Endodermal cell (in vitro differentiated cells): ENCODE measurements at regions not wholly inside any gene's neighbourhood (a gene's known extent, or its start where the extent isn't known, plus 50 kb on each side); places are given as distances from the start of the nearest gene placed in this dataset.

Experiments used
- DNase-seq: peaks from one replicate; pipeline ENCODE4 v3.0.0-alpha.2; 2017
- H3K27ac ChIP-seq: 2 replicates; pipeline ENCODE4 v1.5.1; 2013; ENCODE audit warnings: mild to moderate bottlenecking, low read depth, low read length, moderate library complexity
- H3K27me3 ChIP-seq: 2 replicates; pipeline ENCODE4 v1.6.1; 2013; ENCODE audit warnings: mild to moderate bottlenecking, low read length, moderate library complexity; ENCODE audit not compliant: insufficient read depth, control insufficient read depth, poor library complexity, severe bottlenecking
- H3K36me3 ChIP-seq: 2 replicates; pipeline ENCODE4 v1.7.0; 2013; ENCODE audit warnings: mild to moderate bottlenecking, low read length, moderate library complexity; ENCODE audit not compliant: control insufficient read depth, insufficient read depth
- H3K4me1 ChIP-seq: one replicate; pipeline ENCODE4 v1.7.0; 2013; ENCODE audit warnings: low read length; ENCODE audit not compliant: control insufficient read depth, insufficient read depth
- H3K4me3 ChIP-seq: 2 replicates; pipeline ENCODE4 v1.5.1; 2013; ENCODE audit warnings: mild to moderate bottlenecking, low read length, moderate library complexity
- H3K9ac ChIP-seq: 2 replicates; pipeline ENCODE4 v1.6.1; 2013; ENCODE audit warnings: mild to moderate bottlenecking, low read length, moderate library complexity; ENCODE audit not compliant: poor library complexity, severe bottlenecking; ENCODE audit errors: extremely low read depth
- H3K9me3 ChIP-seq: 2 replicates; pipeline ENCODE4 v1.6.1; 2013; ENCODE audit warnings: mild to moderate bottlenecking, low read length, moderate library complexity; ENCODE audit not compliant: control insufficient read depth
- H3K27ac Mint-ChIP-seq: 2 replicates; pipeline ENCODE4 v1.8.0; 2020; ENCODE audit warnings: mixed read lengths
- H3K27me3 Mint-ChIP-seq: 2 replicates; pipeline ENCODE4 v1.8.0; 2021; ENCODE audit warnings: mild to moderate bottlenecking, mixed read lengths; ENCODE audit not compliant: insufficient read depth
- H3K36me3 Mint-ChIP-seq: 2 replicates; pipeline ENCODE4 v1.8.0; 2020; ENCODE audit warnings: low read depth, mixed read lengths
- H3K4me1 Mint-ChIP-seq: 2 replicates; pipeline ENCODE4 v1.8.0; 2020; ENCODE audit warnings: mixed read lengths
- H3K4me3 Mint-ChIP-seq: 2 replicates; pipeline ENCODE4 v1.8.0; 2020; ENCODE audit warnings: mild to moderate bottlenecking, moderate library complexity, mixed read lengths
- H3K9me3 Mint-ChIP-seq: 2 replicates; pipeline ENCODE4 v1.8.0; 2020; ENCODE audit warnings: mild to moderate bottlenecking, mixed read lengths
- CTCF ChIP-seq: fragments of 200-600 bp; sonication (generic); conservative IDR thresholded peaks from 2 replicates; pipeline ENCODE4 v1.5.0; 2021; ENCODE audit warnings: antibody characterized with exemption, mild to moderate bottlenecking
- WGBS, 2 experiments: methylation state at CpG; one replicate each; pipeline versions ENCODE4 v1.1.5 to v1.1.7; 2013; ENCODE audit warnings: missing lambda C conversion rate in 2 of 2, mixed read lengths in 1 of 2; ENCODE audit not compliant: insufficient coverage in 1 of 2, insufficient read length in 1 of 2; 5-methylcytosine and 5-hydroxymethylcytosine counted together

GRCh38 chr6:117837261-117837660, 69.8 kb upstream of the SLC35F1 start:
- H3K4me3 Mint-ChIP-seq, result no peak overlapping the region
- no peaks in the 10 kb centered on the region for H3K36me3 ChIP-seq
- no peaks in the 10 kb centered on the region for H3K4me1 ChIP-seq
- no peak overlapping the region for H3K27ac Mint-ChIP-seq
- H3K27me3 Mint-ChIP-seq, result peaks cover 2% of the 10 kb centered on the region
- 77 to 80% methylated on average over 1 to 3 of the region's 3 CpGs for WGBS, 2 experiments
- DNase-seq, result no peak
- TF ChIP-seq CTCF, result no peak
- H3K4me1 Mint-ChIP-seq, result no peaks in the 10 kb centered on the region
- no peak overlapping the region for H3K9ac ChIP-seq
- H3K27me3 ChIP-seq, result no peaks in the 10 kb centered on the region
- H3K27ac ChIP-seq, result no peak overlapping the region
- no peaks in the 10 kb centered on the region for H3K9me3 ChIP-seq
- no peak overlapping the region for H3K4me3 ChIP-seq
- H3K9me3 Mint-ChIP-seq, result no peaks in the 10 kb centered on the region
- no peaks in the 10 kb centered on the region for H3K36me3 Mint-ChIP-seq

GRCh38 chr6:117840541-117840983, 66.5 kb upstream of the SLC35F1 start:
- Histone ChIP-seq H3K4me1 (no peaks in the 10 kb centered on the region), H3K4me3 (no peak overlapping the region), H3K36me3 (no peaks in the 10 kb centered on the region), H3K9me3 (no peaks in the 10 kb centered on the region), H3K9ac (no peak overlapping the region), H3K27me3 (no peaks in the 10 kb centered on the region), H3K27ac (no peak overlapping the region)
- TF ChIP-seq CTCF, result peak; percentile 88
- no peaks in the 10 kb centered on the region for H3K4me1 Mint-ChIP-seq
- no peaks in the 10 kb centered on the region for H3K27me3 Mint-ChIP-seq
- H3K4me3 Mint-ChIP-seq, result no peak overlapping the region
- H3K36me3 Mint-ChIP-seq, result no peaks in the 10 kb centered on the region
- no peak overlapping the region for H3K27ac Mint-ChIP-seq
- peak; percentile 61 for DNase-seq
- H3K9me3 Mint-ChIP-seq, result no peaks in the 10 kb centered on the region
- 43% methylated on average over 2 of the region's 2 CpGs; no CpG with 5 or more reads in 1 of the 2 experiments for WGBS, 2 experiments

- Histone ChIP-seq H3K27me3 (no peaks in the 10 kb centered on the region), H3K4me3 (no peak overlapping the region), H3K9me3 (no peaks in the 10 kb centered on the region), H3K4me1 (no peaks in the 10 kb centered on the region), H3K27ac (no peak overlapping the region), H3K9ac (no peak overlapping the region), H3K36me3 (no peaks in the 10 kb centered on the region)
- Mint-ChIP-seq H3K27ac (no peak overlapping the region), H3K4me1 (no peaks in the 10 kb centered on the region), H3K36me3 (no peaks in the 10 kb centered on the region), H3K4me3 (no peak overlapping the region), H3K9me3 (peaks cover 17% of the 10 kb centered on the region), H3K27me3 (peaks cover 3% of the 10 kb centered on the region)
- no peak for TF ChIP-seq CTCF
- no peak for DNase-seq
Measured at GRCh38 chr6:117847912-117848311, 59.2 kb upstream of the SLC35F1 start.
